ENCODE measurements at regions not wholly inside any gene's neighbourhood (a gene's known extent, or its start where the extent isn't known, plus 50 kb on each side); places are given as distances from the start of the nearest gene placed in this dataset.

DNA sequence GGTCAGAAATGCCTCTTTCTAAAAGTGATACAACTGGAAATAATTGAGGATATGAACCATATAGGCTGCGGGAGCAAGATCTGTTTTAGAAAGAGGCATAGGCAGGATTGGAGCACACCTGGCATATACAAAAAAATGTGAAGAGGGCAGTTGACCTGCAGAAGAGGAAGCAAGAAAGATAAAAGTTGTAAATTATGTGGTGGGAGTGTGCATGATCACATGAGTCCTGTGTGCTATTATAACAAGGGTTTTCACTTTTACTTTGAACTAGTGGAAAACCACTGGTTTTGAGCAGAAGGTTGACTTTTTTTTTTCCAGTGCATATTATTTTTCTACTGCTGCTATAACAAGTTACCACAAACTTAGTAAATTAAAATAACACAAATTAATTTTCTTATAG lies 489.3 kb downstream of the ANXA1 start:
- no peaks in the 10 kb centered on the region for H3K36me3 Mint-ChIP-seq (ENCODE audit: low read depth)
- H3K4me1 Mint-ChIP-seq = no peaks in the 10 kb centered on the region
- no peak for DNase-seq
- no peaks in the 10 kb centered on the region for H3K9me3 Mint-ChIP-seq
- H3K4me3 Mint-ChIP-seq = no peak overlapping the region
- no peak overlapping the region for H3K27ac Mint-ChIP-seq
- H3K27me3 Mint-ChIP-seq = no peaks in the 10 kb centered on the region
- intact Hi-C loops (cut with micrococcal nuclease) = no loop called here

GRCh38 chr9:73643379-73644013 lies 491.8 kb downstream of the ANXA1 start:
- no peaks in the 10 kb centered on the region for H3K27me3 Mint-ChIP-seq
- no peak overlapping the region for H3K27ac Mint-ChIP-seq
- H3K9me3 Mint-ChIP-seq = no peaks in the 10 kb centered on the region
- H3K36me3 Mint-ChIP-seq (ENCODE audit: low read depth) = no peaks in the 10 kb centered on the region
- intact Hi-C loops (cut with micrococcal nuclease) = no loop called here
- H3K4me3 Mint-ChIP-seq = no peak overlapping the region
- DNase-seq = no peak
- no peaks in the 10 kb centered on the region for H3K4me1 Mint-ChIP-seq

- Mint-ChIP-seq H3K4me3 (no peak overlapping the region), H3K27me3 (no peaks in the 10 kb centered on the region), H3K36me3 (ENCODE audit: low read depth) (no peaks in the 10 kb centered on the region), H3K4me1 (no peaks in the 10 kb centered on the region), H3K27ac (no peak overlapping the region), H3K9me3 (no peaks in the 10 kb centered on the region)
- no peak for DNase-seq
- intact Hi-C loops (cut with micrococcal nuclease) = no loop called here
These were observed 495.9 kb downstream of the ANXA1 start for GRCh38 chr9:73647560-73647959.

GRCh38 chr9:73649552-73649951 lies 497.9 kb downstream of the ANXA1 start:
- intact Hi-C loops (cut with micrococcal nuclease) = no loop called here
- no peaks in the 10 kb centered on the region for H3K36me3 Mint-ChIP-seq (ENCODE audit: low read depth)
- DNase-seq = no peak
- no peaks in the 10 kb centered on the region for H3K4me1 Mint-ChIP-seq
- no peaks in the 10 kb centered on the region for H3K27me3 Mint-ChIP-seq
- no peaks in the 10 kb centered on the region for H3K9me3 Mint-ChIP-seq
- H3K4me3 Mint-ChIP-seq = no peak overlapping the region
- no peak overlapping the region for H3K27ac Mint-ChIP-seq

- H3K27ac Mint-ChIP-seq = no peak overlapping the region
- DNase-seq = no peak
- H3K9me3 Mint-ChIP-seq = no peaks in the 10 kb centered on the region
- intact Hi-C loops (cut with micrococcal nuclease) = no loop called here
- H3K4me3 Mint-ChIP-seq = no peak overlapping the region
- no peaks in the 10 kb centered on the region for H3K27me3 Mint-ChIP-seq
- no peaks in the 10 kb centered on the region for H3K36me3 Mint-ChIP-seq (ENCODE audit: low read depth)
- H3K4me1 Mint-ChIP-seq = no peaks in the 10 kb centered on the region
These were observed 503.7 kb downstream of the ANXA1 start for GRCh38 chr9:73655363-73655762.

DNA sequence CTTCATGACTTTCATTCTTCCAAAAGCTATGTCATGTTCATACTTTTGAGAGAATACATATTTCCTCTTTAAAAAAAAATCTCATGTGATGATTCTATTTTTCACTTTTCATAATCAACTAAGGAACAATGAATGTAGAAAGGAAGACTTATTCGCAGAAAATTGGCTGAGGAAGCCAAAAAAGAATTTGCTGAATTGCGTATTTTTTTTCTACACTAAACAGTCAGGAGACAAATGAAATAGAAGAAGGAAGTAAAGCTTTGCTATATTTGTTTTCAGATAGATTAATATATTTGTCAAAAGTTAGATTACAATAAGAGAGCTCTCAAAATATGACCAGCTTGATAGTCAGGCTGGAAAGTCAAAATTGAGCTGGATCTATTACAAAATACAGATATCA lies 504.2 kb downstream of the ANXA1 start:
- Mint-ChIP-seq H3K27ac (no peak overlapping the region), H3K4me1 (no peaks in the 10 kb centered on the region), H3K27me3 (no peaks in the 10 kb centered on the region)

GRCh38 chr9:73665253-73665652 lies 513.6 kb downstream of the ANXA1 start:
- Mint-ChIP-seq H3K27me3 (no peaks in the 10 kb centered on the region), H3K27ac (no peak overlapping the region), H3K36me3 (ENCODE audit: low read depth) (no peaks in the 10 kb centered on the region), H3K9me3 (no peaks in the 10 kb centered on the region), H3K4me3 (no peak overlapping the region), H3K4me1 (no peaks in the 10 kb centered on the region)
- intact Hi-C loops (cut with micrococcal nuclease) = no loop called here
- no peak for DNase-seq

More for the DNA sequence above, 504.2 kb downstream of the ANXA1 start:
- no peak for DNase-seq
- no peaks in the 10 kb centered on the region for H3K9me3 Mint-ChIP-seq
- H3K4me3 Mint-ChIP-seq = no peak overlapping the region
- H3K36me3 Mint-ChIP-seq (ENCODE audit: low read depth) = no peaks in the 10 kb centered on the region
- intact Hi-C loops (cut with micrococcal nuclease) = no loop called here

- Mint-ChIP-seq H3K4me1 (no peaks in the 10 kb centered on the region), H3K36me3 (ENCODE audit: low read depth) (no peaks in the 10 kb centered on the region), H3K4me3 (no peak overlapping the region), H3K27me3 (no peaks in the 10 kb centered on the region), H3K27ac (no peak overlapping the region), H3K9me3 (no peaks in the 10 kb centered on the region)
- intact Hi-C loops (cut with micrococcal nuclease) = no loop called here
- no peak for DNase-seq
These were observed 516.1 kb downstream of the ANXA1 start for GRCh38 chr9:73667749-73668148.

GRCh38 chr9:73680831-73681230 lies 529.2 kb downstream of the ANXA1 start:
- intact Hi-C loops (cut with micrococcal nuclease) = loop anchor here (5.0 kb wide), 1 partner anchor 891 kb away; no protein-coding TSS in a partner anchor
- no peak overlapping the region for H3K4me3 Mint-ChIP-seq
- no peaks in the 10 kb centered on the region for H3K4me1 Mint-ChIP-seq
- no peaks in the 10 kb centered on the region for H3K27me3 Mint-ChIP-seq
- H3K36me3 Mint-ChIP-seq (ENCODE audit: low read depth) = no peaks in the 10 kb centered on the region
- H3K27ac Mint-ChIP-seq = no peak overlapping the region
- DNase-seq = no peak
- no peaks in the 10 kb centered on the region for H3K9me3 Mint-ChIP-seq

DNA sequence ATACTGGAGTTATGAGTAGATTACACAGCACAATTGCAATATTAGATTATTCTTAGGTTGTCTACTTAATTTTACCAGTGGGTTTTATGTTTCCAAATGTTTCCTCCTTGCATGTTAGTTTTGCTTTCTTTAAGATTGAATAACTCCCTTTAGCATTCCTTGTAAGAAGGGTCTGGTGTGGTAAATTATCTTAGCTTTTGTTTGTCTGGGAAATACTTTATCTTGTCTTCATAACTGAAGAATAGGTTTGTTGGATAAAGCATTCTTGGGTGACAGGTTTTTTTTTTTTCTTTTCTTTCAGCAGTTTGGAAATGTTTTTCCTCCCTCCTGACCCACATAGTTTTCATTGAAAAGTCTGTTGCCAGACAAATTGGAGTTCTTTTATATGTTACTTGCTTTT lies 531.1 kb downstream of the ANXA1 start:
- Mint-ChIP-seq H3K9me3 (no peaks in the 10 kb centered on the region), H3K4me3 (no peak overlapping the region), H3K27me3 (no peaks in the 10 kb centered on the region), H3K27ac (no peak overlapping the region), H3K36me3 (ENCODE audit: low read depth) (no peaks in the 10 kb centered on the region), H3K4me1 (no peaks in the 10 kb centered on the region)
- DNase-seq = no peak
- intact Hi-C loops (cut with micrococcal nuclease) = loop anchor here (5.0 kb wide), 1 partner anchor 890 kb away; no protein-coding TSS in a partner anchor

DNA sequence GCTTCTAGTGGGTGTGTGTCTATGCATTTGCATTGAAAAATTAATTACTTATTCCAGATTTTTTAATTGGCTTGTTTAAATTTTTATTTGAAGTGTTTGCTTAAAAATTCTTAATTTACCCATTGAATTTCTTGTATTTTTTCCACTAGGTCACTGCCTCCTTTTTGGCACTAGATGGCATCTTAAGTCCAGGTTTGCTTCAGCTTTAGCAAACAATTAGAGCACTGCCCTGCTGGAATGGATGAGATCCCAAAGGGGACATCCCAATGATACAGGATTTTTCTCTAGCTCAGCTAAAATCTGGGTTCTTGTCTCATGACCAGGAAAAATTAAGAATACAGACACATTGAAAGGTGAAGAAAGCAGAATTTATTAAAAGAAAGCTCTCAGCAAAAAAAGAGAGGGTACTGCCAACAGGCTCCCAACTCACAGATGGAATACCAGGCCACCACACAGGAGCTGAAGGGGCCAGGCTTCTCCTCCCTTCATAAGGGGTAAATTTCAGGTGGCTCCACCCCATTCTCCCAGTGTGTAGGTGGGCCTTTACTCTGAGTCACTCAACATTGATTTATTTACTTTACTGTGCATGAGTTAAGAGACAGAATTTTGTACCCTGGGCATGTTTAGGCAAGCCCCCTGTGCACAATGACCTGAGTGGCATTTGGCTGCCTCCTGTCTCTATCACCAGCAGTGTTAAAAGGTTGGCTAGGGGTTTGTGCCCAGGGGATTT lies 532.4 kb downstream of the ANXA1 start:
- H3K4me1 Mint-ChIP-seq = no peaks in the 10 kb centered on the region
- DNase-seq = no peak
- intact Hi-C loops (cut with micrococcal nuclease) = loop anchor here (5.0 kb wide), 1 partner anchor 888 kb away; no protein-coding TSS in a partner anchor
- no peaks in the 10 kb centered on the region for H3K9me3 Mint-ChIP-seq
- H3K27ac Mint-ChIP-seq = no peak overlapping the region
- H3K36me3 Mint-ChIP-seq (ENCODE audit: low read depth) = no peaks in the 10 kb centered on the region
- H3K4me3 Mint-ChIP-seq = no peak overlapping the region
- H3K27me3 Mint-ChIP-seq = no peaks in the 10 kb centered on the region

DNA sequence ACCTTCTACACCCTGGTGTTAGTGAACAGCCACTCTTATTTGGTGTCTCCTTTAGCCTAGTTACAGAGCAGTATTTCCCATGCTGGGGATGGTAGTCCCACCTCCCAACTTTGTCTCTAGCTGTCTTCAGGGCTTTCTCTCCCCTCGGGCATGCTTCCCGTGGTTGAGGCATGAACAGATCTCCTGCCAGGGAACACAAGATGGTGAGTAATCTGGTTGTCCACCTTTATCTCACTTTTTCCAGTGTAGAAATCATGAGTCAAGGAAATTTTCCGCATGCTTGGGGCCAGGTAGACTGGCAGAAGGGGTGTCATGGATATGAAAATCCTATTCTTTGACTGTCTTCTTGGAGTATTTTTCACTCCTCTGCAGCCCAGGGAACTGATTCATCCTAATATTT lies 532.9 kb downstream of the ANXA1 start:
- DNase-seq = no peak
- intact Hi-C loops (cut with micrococcal nuclease) = loop anchor here (5.0 kb wide), 1 partner anchor 888 kb away; no protein-coding TSS in a partner anchor
- Mint-ChIP-seq H3K9me3 (no peaks in the 10 kb centered on the region), H3K4me1 (no peaks in the 10 kb centered on the region), H3K4me3 (no peak overlapping the region), H3K27me3 (no peaks in the 10 kb centered on the region), H3K27ac (no peak overlapping the region), H3K36me3 (ENCODE audit: low read depth) (no peaks in the 10 kb centered on the region)

DNA sequence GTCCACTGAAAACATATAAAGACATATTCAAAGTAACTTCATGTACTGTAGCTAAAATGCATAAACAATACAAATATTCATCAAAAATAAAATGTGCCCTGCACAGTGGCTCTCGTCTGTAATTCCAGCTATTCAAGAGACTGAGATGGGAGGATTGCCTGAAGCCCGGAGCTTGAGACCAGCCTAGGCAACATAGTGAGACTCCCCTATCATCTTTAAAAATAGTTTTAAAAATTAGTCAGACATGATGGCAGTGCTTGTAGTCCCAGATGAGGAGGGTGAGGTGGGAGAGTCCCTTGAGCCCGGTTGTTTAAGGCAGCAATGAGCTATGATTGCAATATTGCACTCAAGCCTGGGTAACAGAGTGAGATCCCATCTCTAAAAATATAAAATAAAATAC lies 534.1 kb downstream of the ANXA1 start:
- H3K4me3 Mint-ChIP-seq = no peak overlapping the region
- no peaks in the 10 kb centered on the region for H3K27me3 Mint-ChIP-seq
- no peak overlapping the region for H3K27ac Mint-ChIP-seq
- H3K36me3 Mint-ChIP-seq (ENCODE audit: low read depth) = no peaks in the 10 kb centered on the region
- H3K4me1 Mint-ChIP-seq = no peaks in the 10 kb centered on the region
- H3K9me3 Mint-ChIP-seq = no peaks in the 10 kb centered on the region
- intact Hi-C loops (cut with micrococcal nuclease) = no loop called here
- no peak for DNase-seq

DNA sequence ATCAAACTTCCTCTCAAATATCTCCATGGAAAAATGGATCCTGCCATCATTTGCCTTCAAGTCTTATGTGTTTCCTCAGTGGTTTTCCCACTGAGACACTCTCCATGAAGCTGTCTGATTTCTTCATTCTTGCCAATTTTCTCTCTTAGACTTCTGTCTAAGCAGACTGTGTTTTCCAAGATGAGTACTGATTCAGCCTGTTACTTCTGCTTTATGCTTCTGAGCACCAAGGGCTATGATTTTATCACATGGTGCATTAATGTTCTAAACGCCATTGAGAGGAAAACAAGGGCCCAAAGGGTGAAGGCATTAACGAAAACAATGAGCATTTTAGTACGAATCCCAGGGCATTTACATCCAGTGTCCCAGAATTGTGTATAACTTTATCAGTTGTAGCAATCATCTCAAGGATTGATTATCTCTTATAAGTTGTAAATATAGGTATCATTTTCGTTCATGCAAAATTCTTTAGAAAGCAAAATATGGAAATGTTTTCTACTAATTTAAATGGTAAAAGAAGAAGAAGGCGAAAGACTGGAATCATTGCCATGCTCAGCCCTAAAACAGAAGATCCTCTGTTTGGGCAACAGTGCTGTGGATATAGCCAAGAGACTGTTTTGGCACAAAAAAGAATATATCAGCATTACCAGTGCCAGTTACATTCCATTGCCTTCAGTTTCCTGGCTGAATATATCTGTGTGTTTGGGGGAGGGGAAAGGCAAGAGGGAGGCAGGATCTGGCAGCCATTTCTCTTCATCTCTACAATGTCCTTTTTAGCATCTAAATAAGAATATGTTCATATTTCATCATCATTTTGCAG lies 537.6 kb downstream of the ANXA1 start:
- H3K4me1 Mint-ChIP-seq = no peaks in the 10 kb centered on the region
- H3K27ac Mint-ChIP-seq = no peak overlapping the region
- DNase-seq = no peak
- intact Hi-C loops (cut with micrococcal nuclease) = no loop called here
- H3K4me3 Mint-ChIP-seq = no peak overlapping the region
- no peaks in the 10 kb centered on the region for H3K27me3 Mint-ChIP-seq
- H3K36me3 Mint-ChIP-seq (ENCODE audit: low read depth) = no peaks in the 10 kb centered on the region
- no peaks in the 10 kb centered on the region for H3K9me3 Mint-ChIP-seq

Data from activated CD4-positive, alpha-beta T cell treated with anti-CD3 and anti-CD28 coated beads, Interleukin-2, amount 10 ng/mL, durations not matched to agents 24 days and 14 days (primary cell).